CD4-positive, CD25-positive, alpha-beta regulatory T cell (primary cell): ENCODE measurements at regions not wholly inside any gene's neighbourhood (a gene's known extent, or its start where the extent isn't known, plus 50 kb on each side); places are given as distances from the start of the nearest gene placed in this dataset.
"Not testable (repeated sequence)": the region's sequence is repeated elsewhere in the genome, so short reads cannot be mapped to it uniquely, and the experiment has no call there.

Experiments used
- ATAC-seq, 2 donors: fragments of 150-1000 bp; cut with Tn5 transposase; one replicate each; pipeline ENCODE4 v1.10.0; 2021; ENCODE audit warnings: low read depth in 2 of 2, moderate number of reproducible peaks in 2 of 2, moderate library complexity in 1 of 2
- DNase-seq, 3 donors: peaks; one replicate each; pipeline versions ENCODE4 v3.0.0 to v3.0.0-alpha.2; 2012 to 2022; ENCODE audit warnings: mixed read lengths in 1 of 3
- H3K27ac ChIP-seq: one replicate; pipeline ENCODE4 v1.7.0; 2013; ENCODE audit warnings: mild to moderate bottlenecking, low read length; ENCODE audit not compliant: insufficient read depth, poor library complexity, severe bottlenecking
- H3K27me3 ChIP-seq: one replicate; pipeline ENCODE4 v1.7.0; 2013; ENCODE audit warnings: low read length; ENCODE audit not compliant: control insufficient read depth, insufficient read depth
- H3K36me3 ChIP-seq: one replicate; pipeline ENCODE4 v1.7.0; 2013; ENCODE audit warnings: mild to moderate bottlenecking, low read length, moderate library complexity; ENCODE audit not compliant: control insufficient read depth, insufficient read depth
- H3K4me1 ChIP-seq: 2 replicates; pipeline ENCODE4 v1.7.0; 2013; ENCODE audit warnings: mild to moderate bottlenecking, low read length; ENCODE audit not compliant: insufficient read depth, control insufficient read depth, poor library complexity, severe bottlenecking
- H3K4me3 ChIP-seq: one replicate; pipeline ENCODE4 v1.7.0; 2013; ENCODE audit warnings: low read depth, mild to moderate bottlenecking, low read length, moderate library complexity
- H3K9me3 ChIP-seq, 2 experiments: 1 replicate in 1 of 2; 2 replicates in 1 of 2; pipeline ENCODE4 v1.7.0; 2013; ENCODE audit warnings: low read length in 2 of 2, mild to moderate bottlenecking in 1 of 2, moderate library complexity in 1 of 2; ENCODE audit not compliant: control insufficient read depth in 2 of 2
- H3K27ac Mint-ChIP-seq, 3 donors: one replicate each; pipeline ENCODE4 v1.8.0; 2020 to 2022; ENCODE audit warnings: mild to moderate bottlenecking in 3 of 3, mixed read lengths in 3 of 3, moderate library complexity in 2 of 3
- H3K27me3 Mint-ChIP-seq: one replicate; pipeline ENCODE4 v1.8.0; 2022; ENCODE audit warnings: mild to moderate bottlenecking, mixed read lengths
- H3K36me3 Mint-ChIP-seq: one replicate; pipeline ENCODE4 v1.8.0; 2020; ENCODE audit warnings: mixed read lengths
- H3K4me1 Mint-ChIP-seq, 4 donors: one replicate each; pipeline ENCODE4 v1.8.0; 2020 to 2022; ENCODE audit warnings: mixed read lengths in 4 of 4, mild to moderate bottlenecking in 1 of 4
- H3K4me3 Mint-ChIP-seq, 4 donors: one replicate each; pipeline ENCODE4 v1.8.0; 2020 to 2022; ENCODE audit warnings: mild to moderate bottlenecking in 4 of 4, mixed read lengths in 4 of 4, moderate library complexity in 3 of 4
- H3K9me3 Mint-ChIP-seq, 7 donors: one replicate each; pipeline ENCODE4 v1.8.0; 2020 to 2022; ENCODE audit warnings: mixed read lengths in 7 of 7, mild to moderate bottlenecking in 3 of 7, moderate library complexity in 2 of 7

DNA sequence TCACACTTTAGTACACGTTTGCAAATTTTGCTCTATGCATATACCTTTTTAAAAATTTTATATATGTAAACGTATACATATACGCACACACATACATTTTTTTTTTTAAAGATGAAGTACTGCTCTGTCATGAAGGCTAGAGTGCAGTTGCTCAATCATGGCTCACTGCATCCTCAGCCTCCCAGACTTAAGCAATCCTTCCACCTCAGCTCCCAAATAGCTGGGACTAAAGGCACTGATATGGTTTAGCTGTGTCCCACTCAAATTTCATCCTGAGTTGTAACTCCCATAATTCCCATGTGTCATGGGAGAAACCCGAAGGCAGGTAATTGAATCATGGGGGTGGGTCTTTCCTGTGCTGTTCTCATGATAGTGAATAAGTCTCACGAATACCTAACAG is 220.8 kb upstream of the CAND1 start:
- H3K27me3 ChIP-seq = peaks cover 3% of the 10 kb centered on the region
- peaks cover 14% of the 10 kb centered on the region for H3K27me3 Mint-ChIP-seq
- no peak overlapping the region for H3K27ac ChIP-seq
- no peaks in the 10 kb centered on the region for H3K4me1 Mint-ChIP-seq
- ATAC-seq = no peak
- H3K4me1 ChIP-seq = no peaks in the 10 kb centered on the region
- no peak overlapping the region for H3K4me3 ChIP-seq
- no peaks in the 10 kb centered on the region for H3K9me3 ChIP-seq
- H3K27ac Mint-ChIP-seq = no peak overlapping the region
- H3K9me3 Mint-ChIP-seq = peaks cover 0 to 2% (median 0%) of the 10 kb centered on the region in 7 donors
- no peaks in the 10 kb centered on the region for H3K36me3 ChIP-seq
- no peak overlapping the region for H3K4me3 Mint-ChIP-seq
- H3K36me3 Mint-ChIP-seq = no peaks in the 10 kb centered on the region
- no peak for DNase-seq

- not testable (repeated sequence) for H3K4me1 ChIP-seq, H3K4me1 Mint-ChIP-seq, H3K9me3 Mint-ChIP-seq, H3K4me3 ChIP-seq, DNase-seq, H3K9me3 ChIP-seq, H3K4me3 Mint-ChIP-seq, H3K36me3 ChIP-seq, H3K27me3 ChIP-seq, H3K27ac ChIP-seq, ATAC-seq, H3K27ac Mint-ChIP-seq, H3K36me3 Mint-ChIP-seq
- H3K27me3 Mint-ChIP-seq = peaks cover 14% of the 10 kb centered on the region
Measured at GRCh38 chr12:67049199-67049598, 220.0 kb upstream of the CAND1 start.

DNA sequence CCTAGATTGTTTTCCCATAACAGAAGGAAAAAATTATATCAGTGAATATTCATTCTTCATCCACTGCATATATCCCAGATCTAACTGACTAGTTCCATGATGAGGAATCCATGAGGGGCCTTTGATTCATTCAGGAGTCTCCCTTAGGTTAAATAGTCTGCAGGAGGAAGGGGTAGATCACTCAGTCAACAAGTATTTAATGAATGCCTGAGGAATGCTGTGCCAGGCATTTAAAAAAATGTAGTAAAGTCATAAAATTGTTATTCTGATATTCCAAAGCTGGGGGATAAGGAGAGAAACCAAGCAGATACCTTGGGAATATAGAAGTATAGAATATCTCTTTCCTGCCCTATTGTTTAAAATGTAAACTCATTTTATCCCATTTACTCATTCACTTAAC is 216.2 kb upstream of the CAND1 start:
- Histone ChIP-seq H3K36me3 (no peaks in the 10 kb centered on the region), H3K27me3 (no peaks in the 10 kb centered on the region), H3K4me3 (no peak overlapping the region), H3K9me3 (no peaks in the 10 kb centered on the region), H3K4me1 (no peaks in the 10 kb centered on the region), H3K27ac (no peak overlapping the region)
- DNase-seq (no peak), ATAC-seq (no peak)
- no peaks in the 10 kb centered on the region for H3K4me1 Mint-ChIP-seq
- H3K4me3 Mint-ChIP-seq = no peak overlapping the region
- no peaks in the 10 kb centered on the region for H3K36me3 Mint-ChIP-seq
- peaks cover 2% of the 10 kb centered on the region for H3K27me3 Mint-ChIP-seq
- peaks cover 0 to 2% (median 0%) of the 10 kb centered on the region in 7 donors for H3K9me3 Mint-ChIP-seq
- H3K27ac Mint-ChIP-seq = no peak overlapping the region

- no peak overlapping the region for H3K4me3 ChIP-seq
- Mint-ChIP-seq H3K27me3 (no peaks in the 10 kb centered on the region), H3K4me3 (no peak overlapping the region), H3K4me1 (no peaks in the 10 kb centered on the region), H3K9me3 (peaks cover 0 to 1% (median 0%) of the 10 kb centered on the region in 7 donors), H3K36me3 (no peaks in the 10 kb centered on the region), H3K27ac (no peak overlapping the region)
- no peaks in the 10 kb centered on the region for H3K4me1 ChIP-seq
- DNase-seq (no peak), ATAC-seq (no peak)
- H3K27ac ChIP-seq = no peak overlapping the region
- H3K36me3 ChIP-seq = no peaks in the 10 kb centered on the region
- H3K27me3 ChIP-seq = peaks cover 2% of the 10 kb centered on the region
- no peaks in the 10 kb centered on the region for H3K9me3 ChIP-seq
Measured at GRCh38 chr12:67056329-67056728, 212.8 kb upstream of the CAND1 start.

DNA sequence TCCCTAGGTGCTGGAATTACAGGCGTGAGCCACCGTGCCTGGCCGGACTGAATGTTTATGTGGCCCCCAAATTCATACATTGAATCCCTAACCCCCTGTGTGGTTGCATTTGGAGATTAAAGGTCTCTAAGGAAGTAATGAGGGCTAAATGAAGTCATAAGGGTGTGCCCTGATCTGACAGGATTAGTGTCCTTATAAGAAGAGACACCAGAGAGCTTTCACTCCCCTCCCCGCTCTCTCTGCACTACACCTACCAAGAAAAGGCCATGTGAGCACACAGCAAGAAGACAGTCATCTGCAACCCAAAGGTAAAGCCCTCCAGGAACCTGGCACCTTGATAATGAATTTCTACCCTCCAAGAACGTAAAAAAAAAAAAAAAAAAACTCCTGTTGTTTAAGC is 212.1 kb upstream of the CAND1 start:
- H3K4me1 Mint-ChIP-seq = no peaks in the 10 kb centered on the region
- Histone ChIP-seq H3K4me1 (no peaks in the 10 kb centered on the region), H3K27ac (no peak overlapping the region), H3K27me3 (peaks cover 2% of the 10 kb centered on the region), H3K4me3 (no peak overlapping the region), H3K9me3 (no peaks in the 10 kb centered on the region), H3K36me3 (no peaks in the 10 kb centered on the region)
- H3K27me3 Mint-ChIP-seq = peaks cover 5% of the 10 kb centered on the region
- no peaks in the 10 kb centered on the region for H3K36me3 Mint-ChIP-seq
- no peak for DNase-seq
- no peak overlapping the region for H3K4me3 Mint-ChIP-seq
- ATAC-seq = no peak
- peaks cover 0 to 3% (median 0%) of the 10 kb centered on the region in 7 donors for H3K9me3 Mint-ChIP-seq
- H3K27ac Mint-ChIP-seq = no peak overlapping the region

GRCh38 chr12:67062193-67062592 is 207.0 kb upstream of the CAND1 start:
- Histone ChIP-seq H3K4me3 (no peak overlapping the region), H3K4me1 (no peaks in the 10 kb centered on the region), H3K27ac (no peak overlapping the region), H3K36me3 (no peaks in the 10 kb centered on the region), H3K27me3 (peaks cover 13% of the 10 kb centered on the region), H3K9me3 (no peaks in the 10 kb centered on the region)
- DNase-seq (no peak), ATAC-seq (no peak)
- no peak overlapping the region for H3K27ac Mint-ChIP-seq
- peaks cover 0 to 6% (median 0%) of the 10 kb centered on the region in 7 donors for H3K9me3 Mint-ChIP-seq
- no peaks in the 10 kb centered on the region for H3K36me3 Mint-ChIP-seq
- peaks cover 22% of the 10 kb centered on the region for H3K27me3 Mint-ChIP-seq
- H3K4me1 Mint-ChIP-seq = no peaks in the 10 kb centered on the region
- H3K4me3 Mint-ChIP-seq = no peak overlapping the region

DNA sequence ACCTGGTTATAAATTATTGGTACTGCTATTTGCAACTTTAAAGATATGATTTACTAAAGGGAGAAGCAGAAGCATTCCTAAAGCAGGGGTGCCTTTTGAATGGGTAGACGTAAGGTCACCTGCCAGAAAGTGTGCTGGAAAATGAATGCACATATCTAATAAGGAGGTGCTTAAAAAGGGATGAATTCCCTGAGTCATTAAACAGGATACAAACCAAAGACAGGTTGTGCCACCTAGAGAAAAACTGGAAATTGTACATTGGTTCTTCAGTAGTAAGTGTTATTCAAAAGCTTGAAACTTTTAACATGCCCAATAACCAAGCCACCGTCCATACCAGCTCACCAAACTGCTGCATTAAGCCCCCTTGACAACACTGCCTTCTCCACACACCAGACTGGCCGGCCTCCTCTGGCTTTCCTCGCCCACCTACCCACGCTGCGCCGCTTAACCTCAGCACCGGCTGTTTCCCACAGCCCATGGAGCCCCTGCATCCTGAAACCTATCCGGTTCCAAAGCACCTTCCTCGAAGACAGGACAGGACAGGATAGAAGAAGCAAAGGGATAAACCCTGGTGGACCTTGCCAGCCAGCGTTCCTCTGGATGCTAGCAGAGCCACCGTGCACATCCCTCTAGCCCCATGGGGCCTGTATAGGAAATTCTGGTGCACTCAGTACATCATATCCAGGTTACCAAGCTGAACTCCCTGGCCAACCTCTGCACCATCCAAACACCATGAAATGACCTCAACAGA is 201.5 kb upstream of the CAND1 start:
- H3K36me3 ChIP-seq = no peaks in the 10 kb centered on the region
- Mint-ChIP-seq H3K9me3 (peaks cover 0 to 5% (median 0%) of the 10 kb centered on the region in 7 donors), H3K27me3 (peaks cover 62% of the 10 kb centered on the region), H3K4me3 (peak overlapping the region; percentile 23 to 85 (median 75)), H3K36me3 (no peaks in the 10 kb centered on the region), H3K27ac (no peak overlapping the region), H3K4me1 (peaks cover 0 to 21% (median 5%) of the 10 kb centered on the region in 4 donors)
- no peak overlapping the region for H3K4me3 ChIP-seq
- peaks cover 3% of the 10 kb centered on the region for H3K4me1 ChIP-seq
- DNase-seq (no peak), ATAC-seq (no peak)
- no peak overlapping the region for H3K27ac ChIP-seq
- H3K27me3 ChIP-seq = peaks cover 36% of the 10 kb centered on the region
- H3K9me3 ChIP-seq = no peaks in the 10 kb centered on the region

GRCh38 chr12:67068204-67068731 is 200.9 kb upstream of the CAND1 start:
- ATAC-seq = no peak

More at GRCh38 chr12:67068204-67068731, 200.9 kb upstream of the CAND1 start:
- H3K27me3 Mint-ChIP-seq = peaks cover 61% of the 10 kb centered on the region
- Histone ChIP-seq H3K4me3 (no peak overlapping the region), H3K27ac (no peak overlapping the region), H3K27me3 (peaks cover 34% of the 10 kb centered on the region), H3K9me3 (no peaks in the 10 kb centered on the region), H3K4me1 (peaks cover 3% of the 10 kb centered on the region), H3K36me3 (no peaks in the 10 kb centered on the region)
- H3K4me3 Mint-ChIP-seq = peak overlapping the region; percentile 23 to 85 (median 75)
- H3K36me3 Mint-ChIP-seq = no peaks in the 10 kb centered on the region
- no peak for DNase-seq
- H3K4me1 Mint-ChIP-seq = peaks cover 0 to 21% (median 5%) of the 10 kb centered on the region in 4 donors
- no peak overlapping the region for H3K27ac Mint-ChIP-seq
- H3K9me3 Mint-ChIP-seq = peaks cover 0 to 5% (median 0%) of the 10 kb centered on the region in 7 donors
